ENCODE measurements at regions not wholly inside any gene's neighbourhood (a gene's known extent, or its start where the extent isn't known, plus 50 kb on each side); places are given as distances from the start of the nearest gene placed in this dataset.

- no peak for DNase-seq (ENCODE audit: low spot score)
- TF ChIP-seq CTCF (IDR thresholded peaks at IDR 0.05; ENCODE audit: extremely low read depth, missing control alignments) = no peak
These were observed 104.9 kb downstream of the CRYAA start for GRCh38 chr21:43273708-43274021.

- DNase-seq (ENCODE audit: low spot score) = no peak
- TF ChIP-seq CTCF (IDR thresholded peaks at IDR 0.05; ENCODE audit: extremely low read depth, missing control alignments) = no peak
These were observed 104.4 kb downstream of the CRYAA start for GRCh38 chr21:43273016-43273707.

- no peak for DNase-seq (ENCODE audit: low spot score)
- TF ChIP-seq CTCF (IDR thresholded peaks at IDR 0.05; ENCODE audit: extremely low read depth, missing control alignments) = no peak
These were observed 103.8 kb downstream of the CRYAA start for GRCh38 chr21:43272591-43272990.

GRCh38 chr21:43271452-43272020 is 102.7 kb downstream of the CRYAA start:
- no peak for DNase-seq (ENCODE audit: low spot score)
- TF ChIP-seq CTCF (IDR thresholded peaks at IDR 0.05; ENCODE audit: extremely low read depth, missing control alignments) = no peak

GRCh38 chr21:43270800-43271301 is 102.0 kb downstream of the CRYAA start:
- TF ChIP-seq CTCF (IDR thresholded peaks at IDR 0.05; ENCODE audit: extremely low read depth, missing control alignments) = no peak
- no peak for DNase-seq (ENCODE audit: low spot score)

- no peak for DNase-seq (ENCODE audit: low spot score)
- no peak for TF ChIP-seq CTCF (IDR thresholded peaks at IDR 0.05; ENCODE audit: extremely low read depth, missing control alignments)
These were observed 101.3 kb downstream of the CRYAA start for GRCh38 chr21:43269957-43270705.

GRCh38 chr21:43269440-43269839 is 100.6 kb downstream of the CRYAA start:
- TF ChIP-seq CTCF (IDR thresholded peaks at IDR 0.05; ENCODE audit: extremely low read depth, missing control alignments) = no peak
- DNase-seq (ENCODE audit: low spot score) = peak; percentile 61
